Kidney epithelial cell (primary cell): ENCODE measurements at regions not wholly inside any gene's neighbourhood (a gene's known extent, or its start where the extent isn't known, plus 50 kb on each side); places are given as distances from the start of the nearest gene placed in this dataset.
"Not testable (repeated sequence)": the region's sequence is repeated elsewhere in the genome, so short reads cannot be mapped to it uniquely, and the experiment has no call there.

ENCODE experiments used
- DNase-seq: peaks from one replicate; pipeline ENCODE4 v3.0.0-alpha.2; 2010; ENCODE audit warnings: low read depth
- H3K27me3 ChIP-seq: 2 replicates; pipeline ENCODE4 v1.6.0; 2011; ENCODE audit warnings: low read length; ENCODE audit not compliant: control insufficient read depth, insufficient read depth
- H3K36me3 ChIP-seq: 2 replicates; pipeline ENCODE4 v1.5.1; 2011; ENCODE audit warnings: low read length; ENCODE audit not compliant: control insufficient read depth, insufficient read depth
- H3K4me3 ChIP-seq: 2 replicates; pipeline ENCODE4 v1.5.1; 2011; ENCODE audit warnings: low read depth, mild to moderate bottlenecking, control low read depth, low read length
- TF ChIP-seq, protein P1 (sequence below): IDR thresholded peaks from 2 replicates; pipeline ENCODE4 v1.5.1; 2011; ENCODE audit warnings: mild to moderate bottlenecking, moderate library complexity, low read length, control low read depth, inconsistent platforms; ENCODE audit not compliant: insufficient read depth, poor library complexity, severe bottlenecking

DNA sequence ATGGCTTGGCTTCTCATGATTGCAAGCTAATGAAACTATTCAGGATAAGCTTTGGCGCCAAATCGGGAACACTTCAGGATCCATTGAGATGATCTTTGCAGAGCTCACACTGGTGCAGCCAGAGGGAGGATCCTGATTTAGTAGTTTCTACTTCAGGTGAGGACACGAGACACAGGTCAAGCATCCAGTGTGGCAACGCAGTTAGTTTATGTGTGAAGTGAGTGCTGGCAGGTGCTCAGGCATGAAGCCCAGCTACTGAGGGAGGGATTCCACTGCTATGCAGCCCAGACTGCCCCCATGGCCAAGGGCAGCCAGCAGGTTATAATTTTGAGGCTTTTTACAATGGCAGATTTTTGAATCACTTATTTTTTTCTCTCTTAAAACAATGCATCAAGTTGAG is 113.5 kb upstream of the PCED1B start:
- Histone ChIP-seq H3K27me3 (no peaks in the 10 kb centered on the region), H3K4me3 (no peak overlapping the region), H3K36me3 (no peaks in the 10 kb centered on the region)
- DNase-seq = no peak
- TF ChIP-seq, protein P1, sequence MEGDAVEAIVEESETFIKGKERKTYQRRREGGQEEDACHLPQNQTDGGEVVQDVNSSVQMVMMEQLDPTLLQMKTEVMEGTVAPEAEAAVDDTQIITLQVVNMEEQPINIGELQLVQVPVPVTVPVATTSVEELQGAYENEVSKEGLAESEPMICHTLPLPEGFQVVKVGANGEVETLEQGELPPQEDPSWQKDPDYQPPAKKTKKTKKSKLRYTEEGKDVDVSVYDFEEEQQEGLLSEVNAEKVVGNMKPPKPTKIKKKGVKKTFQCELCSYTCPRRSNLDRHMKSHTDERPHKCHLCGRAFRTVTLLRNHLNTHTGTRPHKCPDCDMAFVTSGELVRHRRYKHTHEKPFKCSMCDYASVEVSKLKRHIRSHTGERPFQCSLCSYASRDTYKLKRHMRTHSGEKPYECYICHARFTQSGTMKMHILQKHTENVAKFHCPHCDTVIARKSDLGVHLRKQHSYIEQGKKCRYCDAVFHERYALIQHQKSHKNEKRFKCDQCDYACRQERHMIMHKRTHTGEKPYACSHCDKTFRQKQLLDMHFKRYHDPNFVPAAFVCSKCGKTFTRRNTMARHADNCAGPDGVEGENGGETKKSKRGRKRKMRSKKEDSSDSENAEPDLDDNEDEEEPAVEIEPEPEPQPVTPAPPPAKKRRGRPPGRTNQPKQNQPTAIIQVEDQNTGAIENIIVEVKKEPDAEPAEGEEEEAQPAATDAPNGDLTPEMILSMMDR = no peak

DNA sequence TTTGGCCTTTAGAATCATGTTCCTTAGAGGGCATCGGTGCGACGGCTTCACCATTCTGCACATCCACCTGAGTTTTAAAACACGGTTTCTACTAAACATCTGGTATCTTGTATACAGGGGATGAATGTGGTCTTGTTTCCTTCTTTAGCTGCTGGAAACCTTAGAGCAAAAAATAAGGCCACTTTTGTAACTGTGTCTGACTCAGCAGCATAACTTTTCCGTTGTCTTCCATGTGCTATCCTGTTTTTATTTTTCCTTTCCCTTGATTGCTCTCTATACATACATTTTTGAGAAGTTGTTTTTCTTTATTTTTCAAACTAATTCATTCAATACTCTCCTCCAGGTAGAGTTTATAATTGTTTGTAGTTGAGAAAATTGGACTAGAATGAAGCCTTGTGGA is 108.8 kb upstream of the PCED1B start:
- H3K27me3 ChIP-seq = no peaks in the 10 kb centered on the region
- no peaks in the 10 kb centered on the region for H3K36me3 ChIP-seq
- TF ChIP-seq, protein P1 = no peak
- no peak for DNase-seq
- no peak overlapping the region for H3K4me3 ChIP-seq

DNA sequence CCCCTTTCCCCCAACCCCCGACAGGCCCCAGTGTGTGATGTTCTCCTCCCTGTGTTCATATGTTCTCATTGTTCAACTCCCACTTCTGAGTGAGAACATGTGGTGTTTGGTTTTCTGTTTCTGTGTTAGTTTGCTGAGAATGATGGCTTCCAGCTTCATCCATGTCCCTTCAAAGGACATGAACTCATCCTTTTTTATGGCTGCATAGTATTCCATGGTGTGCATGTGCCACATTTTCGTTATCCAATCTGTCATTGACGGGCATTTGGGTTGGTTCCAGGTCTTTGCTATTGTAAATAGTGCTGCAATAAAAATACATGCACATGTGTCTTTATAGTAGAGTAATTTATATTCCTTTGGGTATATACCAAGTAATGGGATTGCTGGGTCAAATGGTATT is 105.5 kb upstream of the PCED1B start:
- DNase-seq, H3K36me3 ChIP-seq, H3K4me3 ChIP-seq, H3K27me3 ChIP-seq: not testable (repeated sequence)

DNA sequence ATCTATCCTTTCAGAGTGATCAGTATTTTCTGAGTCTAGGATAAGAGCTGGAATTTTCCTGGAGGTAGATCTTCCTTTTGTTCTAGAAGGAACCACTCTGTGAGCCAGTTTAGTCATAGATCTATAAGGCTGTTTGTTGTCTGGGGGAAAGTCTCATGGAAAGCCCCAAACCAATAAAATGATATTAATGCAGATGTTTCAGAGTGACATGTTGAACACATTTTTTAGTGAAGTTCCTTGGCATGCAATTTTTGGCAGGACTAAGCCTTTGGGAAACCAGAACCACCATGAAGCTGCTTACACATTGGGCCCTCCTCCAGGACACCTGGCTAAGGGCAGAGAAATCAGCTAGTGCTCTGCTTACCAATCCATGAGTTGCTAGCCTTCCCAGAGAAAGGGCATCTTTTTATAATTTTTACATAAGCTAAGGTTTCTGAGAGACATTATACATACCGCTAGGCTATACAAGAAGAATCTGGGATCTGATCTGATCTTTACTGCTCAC is 101.5 kb upstream of the PCED1B start:
- no peaks in the 10 kb centered on the region for H3K27me3 ChIP-seq
- H3K36me3 ChIP-seq = no peaks in the 10 kb centered on the region
- DNase-seq = no peak
- TF ChIP-seq, protein P1 = no peak
- H3K4me3 ChIP-seq = no peak overlapping the region

DNA sequence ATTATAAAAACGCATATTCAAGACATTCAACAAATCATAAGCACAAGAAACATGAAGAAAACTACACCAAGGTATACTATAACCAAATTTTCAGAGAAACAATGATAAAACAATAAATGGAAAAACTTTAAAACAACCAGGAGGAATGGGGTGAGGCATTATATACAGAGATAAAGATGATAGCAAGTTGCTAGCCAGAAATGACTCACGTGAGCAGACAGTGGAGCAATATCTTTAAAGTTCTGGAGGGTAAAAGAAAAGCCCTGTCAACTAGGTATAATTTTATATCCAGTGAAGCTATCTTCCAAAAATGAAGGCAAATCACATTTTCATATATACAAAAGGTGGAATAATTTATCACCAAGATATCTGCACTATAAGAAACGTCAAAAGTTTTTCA is 97.8 kb upstream of the PCED1B start:
- TF ChIP-seq, protein P1 = no peak
- no peak for DNase-seq
- Histone ChIP-seq H3K27me3 (no peaks in the 10 kb centered on the region), H3K36me3 (no peaks in the 10 kb centered on the region), H3K4me3 (no peak overlapping the region)

- no peaks in the 10 kb centered on the region for H3K36me3 ChIP-seq
- H3K27me3 ChIP-seq = no peaks in the 10 kb centered on the region
- TF ChIP-seq, protein P1 = no peak
- H3K4me3 ChIP-seq = no peak overlapping the region
- DNase-seq = no peak
These were observed 96.6 kb upstream of the PCED1B start for GRCh38 chr12:46982629-46983392.
